Ishikawa (cell line): ENCODE measurements at regions not wholly inside any gene's neighbourhood (a gene's known extent, or its start where the extent isn't known, plus 50 kb on each side); places are given as distances from the start of the nearest gene placed in this dataset.

Experiments used
- CEBPB ChIP-seq: IDR thresholded peaks from 2 replicates; pipeline ENCODE4 v1.6.1; 2012
- CREB1 ChIP-seq: IDR thresholded peaks from 2 replicates; pipeline ENCODE4 v1.6.1; 2012; ENCODE audit warnings: low read depth
- EGR1 ChIP-seq: IDR thresholded peaks from 2 replicates; pipeline ENCODE4 v1.6.1; 2012
- EP300 ChIP-seq: IDR thresholded peaks from 2 replicates; pipeline ENCODE4 v1.6.1; 2012; ENCODE audit warnings: borderline replicate concordance
- FOXM1 ChIP-seq: IDR thresholded peaks from 2 replicates; pipeline ENCODE4 v1.6.1; 2012; ENCODE audit warnings: low read depth, borderline replicate concordance
- NFIC ChIP-seq: IDR thresholded peaks from 2 replicates; pipeline ENCODE4 v1.6.1; 2012
- RAD21 ChIP-seq: IDR thresholded peaks from 2 replicates; pipeline ENCODE4 v1.6.1; 2012; ENCODE audit warnings: low read depth
- TAF1 ChIP-seq: IDR thresholded peaks from 2 replicates; pipeline ENCODE4 v1.6.1; 2012; ENCODE audit warnings: low read depth, mild to moderate bottlenecking
- TCF12 ChIP-seq: IDR thresholded peaks from 2 replicates; pipeline ENCODE4 v1.6.1; 2012; ENCODE audit warnings: low read depth
- TEAD4 ChIP-seq: IDR thresholded peaks from 2 replicates; pipeline ENCODE4 v1.6.1; 2012
- YY1 ChIP-seq: IDR thresholded peaks from 2 replicates; pipeline ENCODE4 v1.6.1; 2012; ENCODE audit warnings: low read depth
- ZBTB7A ChIP-seq: IDR thresholded peaks from 2 replicates; pipeline ENCODE4 v1.6.1; 2012; ENCODE audit warnings: low read depth
- TF ChIP-seq, protein P1 (sequence below): IDR thresholded peaks from 2 replicates; pipeline ENCODE4 v1.6.1; 2012; ENCODE audit warnings: low read depth, mild to moderate bottlenecking
- TF ChIP-seq, protein P2 (sequence below): IDR thresholded peaks from 2 replicates; pipeline ENCODE4 v1.6.1; 2012
- TF ChIP-seq, protein P3 (sequence below): IDR thresholded peaks from 2 replicates; pipeline ENCODE4 v1.6.1; 2012

GRCh38 chr6:5922230-5922629 lies 84.5 kb downstream of the NRN1 start:
- TF ChIP-seq, protein P1, sequence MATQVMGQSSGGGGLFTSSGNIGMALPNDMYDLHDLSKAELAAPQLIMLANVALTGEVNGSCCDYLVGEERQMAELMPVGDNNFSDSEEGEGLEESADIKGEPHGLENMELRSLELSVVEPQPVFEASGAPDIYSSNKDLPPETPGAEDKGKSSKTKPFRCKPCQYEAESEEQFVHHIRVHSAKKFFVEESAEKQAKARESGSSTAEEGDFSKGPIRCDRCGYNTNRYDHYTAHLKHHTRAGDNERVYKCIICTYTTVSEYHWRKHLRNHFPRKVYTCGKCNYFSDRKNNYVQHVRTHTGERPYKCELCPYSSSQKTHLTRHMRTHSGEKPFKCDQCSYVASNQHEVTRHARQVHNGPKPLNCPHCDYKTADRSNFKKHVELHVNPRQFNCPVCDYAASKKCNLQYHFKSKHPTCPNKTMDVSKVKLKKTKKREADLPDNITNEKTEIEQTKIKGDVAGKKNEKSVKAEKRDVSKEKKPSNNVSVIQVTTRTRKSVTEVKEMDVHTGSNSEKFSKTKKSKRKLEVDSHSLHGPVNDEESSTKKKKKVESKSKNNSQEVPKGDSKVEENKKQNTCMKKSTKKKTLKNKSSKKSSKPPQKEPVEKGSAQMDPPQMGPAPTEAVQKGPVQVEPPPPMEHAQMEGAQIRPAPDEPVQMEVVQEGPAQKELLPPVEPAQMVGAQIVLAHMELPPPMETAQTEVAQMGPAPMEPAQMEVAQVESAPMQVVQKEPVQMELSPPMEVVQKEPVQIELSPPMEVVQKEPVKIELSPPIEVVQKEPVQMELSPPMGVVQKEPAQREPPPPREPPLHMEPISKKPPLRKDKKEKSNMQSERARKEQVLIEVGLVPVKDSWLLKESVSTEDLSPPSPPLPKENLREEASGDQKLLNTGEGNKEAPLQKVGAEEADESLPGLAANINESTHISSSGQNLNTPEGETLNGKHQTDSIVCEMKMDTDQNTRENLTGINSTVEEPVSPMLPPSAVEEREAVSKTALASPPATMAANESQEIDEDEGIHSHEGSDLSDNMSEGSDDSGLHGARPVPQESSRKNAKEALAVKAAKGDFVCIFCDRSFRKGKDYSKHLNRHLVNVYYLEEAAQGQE, result no peak
- TF ChIP-seq EP300 (no peak), NFIC (no peak), FOXM1 (no peak), TAF1 (no peak), EGR1 (no peak), ZBTB7A (no peak), RAD21 (no peak), CEBPB (no peak), YY1 (no peak), CREB1 (no peak), TEAD4 (no peak), TCF12 (no peak)
- TF ChIP-seq, protein P2, sequence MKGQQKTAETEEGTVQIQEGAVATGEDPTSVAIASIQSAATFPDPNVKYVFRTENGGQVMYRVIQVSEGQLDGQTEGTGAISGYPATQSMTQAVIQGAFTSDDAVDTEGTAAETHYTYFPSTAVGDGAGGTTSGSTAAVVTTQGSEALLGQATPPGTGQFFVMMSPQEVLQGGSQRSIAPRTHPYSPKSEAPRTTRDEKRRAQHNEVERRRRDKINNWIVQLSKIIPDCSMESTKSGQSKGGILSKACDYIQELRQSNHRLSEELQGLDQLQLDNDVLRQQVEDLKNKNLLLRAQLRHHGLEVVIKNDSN, result no peak
- TF ChIP-seq, protein P3, sequence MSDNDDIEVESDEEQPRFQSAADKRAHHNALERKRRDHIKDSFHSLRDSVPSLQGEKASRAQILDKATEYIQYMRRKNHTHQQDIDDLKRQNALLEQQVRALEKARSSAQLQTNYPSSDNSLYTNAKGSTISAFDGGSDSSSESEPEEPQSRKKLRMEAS, result no peak

GRCh38 chr6:5909721-5910120 lies 97.0 kb downstream of the NRN1 start:
- no peak for TF ChIP-seq CREB1
- TF ChIP-seq, protein P2, result no peak
- TF ChIP-seq RAD21, result no peak
- TF ChIP-seq ZBTB7A, result no peak
- no peak for TF ChIP-seq TAF1
- TF ChIP-seq, protein P1, result no peak
- no peak for TF ChIP-seq CEBPB
- TF ChIP-seq TEAD4, result no peak
- TF ChIP-seq FOXM1, result no peak
- TF ChIP-seq, protein P3, result no peak
- no peak for TF ChIP-seq EP300
- TF ChIP-seq NFIC, result no peak
- TF ChIP-seq YY1, result no peak
- no peak for TF ChIP-seq EGR1

DNA sequence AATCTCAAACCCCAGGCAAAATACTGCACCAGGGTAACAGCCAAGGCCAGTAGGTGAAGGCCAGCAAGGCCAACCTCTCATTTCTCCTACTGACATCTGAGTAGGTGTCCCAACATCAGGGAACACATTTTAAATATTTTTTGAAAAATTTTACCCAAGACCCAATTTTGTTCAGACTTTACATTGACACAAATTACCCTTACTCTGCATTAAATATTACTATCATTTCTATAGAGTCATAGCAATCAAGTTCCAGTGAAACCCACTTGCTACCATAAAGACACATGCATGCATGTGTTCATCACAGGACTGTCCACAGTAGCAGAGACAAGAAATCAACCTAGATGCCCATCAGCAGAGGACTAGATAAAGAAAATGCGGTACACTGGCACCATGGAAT lies 99.9 kb downstream of the NRN1 start:
- TF ChIP-seq, protein P3, result no peak

GRCh38 chr6:5906340-5906670 lies 100.4 kb downstream of the NRN1 start:
- TF ChIP-seq FOXM1 (no peak), ZBTB7A (no peak), CEBPB (no peak), YY1 (no peak), NFIC (no peak), TAF1 (no peak), TEAD4 (no peak), RAD21 (no peak), CREB1 (no peak), EP300 (no peak), EGR1 (no peak), TCF12 (no peak)
- TF ChIP-seq, protein P3, result no peak
- TF ChIP-seq, protein P1, result no peak
- TF ChIP-seq, protein P2, result no peak
